ENCODE measurements at regions not wholly inside any gene's neighbourhood (a gene's known extent, or its start where the extent isn't known, plus 50 kb on each side); places are given as distances from the start of the nearest gene placed in this dataset.

GRCh38 chr4:30989508-30989907, 269.3 kb downstream of the PCDH7 start:
- TF ChIP-seq CTCF (IDR thresholded peaks at IDR 0.05; ENCODE audit: low read length) (no peak), EZH2 (IDR thresholded peaks at IDR 0.05; ENCODE audit: borderline replicate concordance, low read length) (no peak)

Measured in OCI-LY1 (cell line).